ENCODE measurements at regions not wholly inside any gene's neighbourhood (a gene's known extent, or its start where the extent isn't known, plus 50 kb on each side); places are given as distances from the start of the nearest gene placed in this dataset.

DNA sequence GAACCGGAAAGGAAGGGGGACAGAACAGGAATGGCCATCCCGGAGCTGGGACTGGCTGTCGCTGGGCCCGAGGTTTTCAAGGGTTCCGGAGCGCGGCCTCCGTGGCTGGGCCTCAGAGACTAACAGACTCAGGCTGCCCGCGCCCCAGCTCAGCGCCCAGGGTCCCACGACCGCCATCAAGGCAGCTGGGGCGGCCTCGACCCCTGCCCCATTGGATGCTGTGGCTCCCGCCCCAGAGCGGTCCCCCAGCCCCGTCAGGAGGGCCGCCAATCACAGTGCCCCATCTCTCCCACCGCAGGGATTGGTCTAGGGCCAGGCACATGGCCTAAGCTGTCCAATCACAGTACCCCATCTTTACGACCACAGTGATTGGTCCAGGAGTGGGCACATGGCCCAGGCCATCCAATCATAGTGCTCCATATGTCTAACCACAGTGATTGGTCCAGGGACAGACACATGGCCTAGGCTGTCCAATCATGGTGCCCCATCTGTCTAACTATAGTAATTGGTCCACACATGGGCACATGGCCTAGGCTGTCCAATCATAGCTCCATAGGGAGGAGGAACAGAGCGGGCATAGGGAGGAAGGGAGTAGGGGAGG, 105.3 kb upstream of the NKX1-1 start:
- no peak for TF ChIP-seq CTCF (IDR thresholded peaks at IDR 0.05)
- TF ChIP-seq POLR2A (IDR thresholded peaks at IDR 0.05) = no peak
- TF ChIP-seq POLR2AphosphoS5 (IDR thresholded peaks at IDR 0.05) = no peak
